ENCODE measurements at regions not wholly inside any gene's neighbourhood (a gene's known extent, or its start where the extent isn't known, plus 50 kb on each side); places are given as distances from the start of the nearest gene placed in this dataset.

- TF ChIP-seq ZNF462 (CRISPR knock-in tag; IDR thresholded peaks at IDR 0.05) = no peak
- no peak for TF ChIP-seq STAT1 (IDR thresholded peaks at IDR 0.05; ENCODE audit: unreplicated experiment)
- TF ChIP-seq POLR2AphosphoS5 (IDR thresholded peaks at IDR 0.05; ENCODE audit: low read depth) = no peak
- no peak for TF ChIP-seq CREB1 (CRISPR knock-in tag; IDR thresholded peaks at IDR 0.05; ENCODE audit: low read depth)
- TF ChIP-seq, protein P1, sequence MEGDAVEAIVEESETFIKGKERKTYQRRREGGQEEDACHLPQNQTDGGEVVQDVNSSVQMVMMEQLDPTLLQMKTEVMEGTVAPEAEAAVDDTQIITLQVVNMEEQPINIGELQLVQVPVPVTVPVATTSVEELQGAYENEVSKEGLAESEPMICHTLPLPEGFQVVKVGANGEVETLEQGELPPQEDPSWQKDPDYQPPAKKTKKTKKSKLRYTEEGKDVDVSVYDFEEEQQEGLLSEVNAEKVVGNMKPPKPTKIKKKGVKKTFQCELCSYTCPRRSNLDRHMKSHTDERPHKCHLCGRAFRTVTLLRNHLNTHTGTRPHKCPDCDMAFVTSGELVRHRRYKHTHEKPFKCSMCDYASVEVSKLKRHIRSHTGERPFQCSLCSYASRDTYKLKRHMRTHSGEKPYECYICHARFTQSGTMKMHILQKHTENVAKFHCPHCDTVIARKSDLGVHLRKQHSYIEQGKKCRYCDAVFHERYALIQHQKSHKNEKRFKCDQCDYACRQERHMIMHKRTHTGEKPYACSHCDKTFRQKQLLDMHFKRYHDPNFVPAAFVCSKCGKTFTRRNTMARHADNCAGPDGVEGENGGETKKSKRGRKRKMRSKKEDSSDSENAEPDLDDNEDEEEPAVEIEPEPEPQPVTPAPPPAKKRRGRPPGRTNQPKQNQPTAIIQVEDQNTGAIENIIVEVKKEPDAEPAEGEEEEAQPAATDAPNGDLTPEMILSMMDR (conservative IDR thresholded peaks at IDR 0.05; ENCODE audit: low read depth in 2 of 2) = no peak
- TF ChIP-seq ZNF331 (CRISPR knock-in tag; IDR thresholded peaks at IDR 0.05; ENCODE audit: low read depth) = no peak
- no peak for TF ChIP-seq EZH2 (IDR thresholded peaks at IDR 0.05; ENCODE audit: low read depth, unreplicated experiment)
- no peak for TF ChIP-seq ZNF114 (CRISPR knock-in tag; IDR thresholded peaks at IDR 0.05)
- no peak for TF ChIP-seq JUNB (IDR thresholded peaks at IDR 0.05; ENCODE audit: unreplicated experiment)
Observed at GRCh38 chr20:55052459-55052858, 577.1 kb downstream of the DOK5 start (continued).

DNA sequence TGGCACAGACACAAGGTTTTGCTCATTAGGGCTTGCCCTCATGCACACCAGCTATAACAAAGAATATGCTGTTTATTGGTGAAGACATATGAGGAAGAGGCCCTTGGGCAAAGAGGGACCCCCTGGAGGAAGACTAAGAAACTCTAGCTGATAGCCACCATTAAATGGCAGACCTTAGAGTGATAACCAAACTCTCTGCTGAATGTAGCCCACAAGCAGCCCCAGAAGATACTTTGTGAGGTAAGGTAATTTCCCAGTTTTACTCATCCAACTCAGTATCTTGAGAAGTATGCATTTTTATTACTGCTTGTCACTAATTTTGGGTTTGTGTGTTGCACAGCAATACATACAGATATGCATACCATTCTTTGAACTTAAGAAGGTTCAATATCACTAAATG lies 563.3 kb downstream of the DOK5 start:
- Mint-ChIP-seq H3K36me3 (ENCODE audit: low read depth) (peaks cover 34% of the 10 kb centered on the region), H3K4me1 (no peaks in the 10 kb centered on the region), H3K27me3 (ENCODE audit: insufficient read depth, low read depth, poor library complexity) (peaks cover 1% of the 10 kb centered on the region), H3K27ac (no peak overlapping the region), H3K4me3 (no peak overlapping the region), H3K9me3 (peaks cover 91% of the 10 kb centered on the region)
- H4K20me1 ChIP-seq (replicated peaks; ENCODE audit: insufficient read depth) = no peaks in the 10 kb centered on the region
- ATAC-seq (no peak), DNase-seq (ENCODE audit: low spot score) (no peak)
- no peaks in the 10 kb centered on the region for H3K4me1 ChIP-seq (ENCODE audit: insufficient read depth)
- H3K27me3 ChIP-seq (ENCODE audit: insufficient read depth) = no peaks in the 10 kb centered on the region
- H3K27ac ChIP-seq (ENCODE audit: low read depth) = no peak overlapping the region
- H3K79me2 ChIP-seq (replicated peaks; ENCODE audit: insufficient read depth) = no peaks in the 10 kb centered on the region
- no peaks in the 10 kb centered on the region for H3K9me2 ChIP-seq (ENCODE audit: insufficient read depth)
- H3F3A ChIP-seq (replicated peaks; ENCODE audit: low read depth) = no peaks in the 10 kb centered on the region
- H3K4me2 ChIP-seq = no peak overlapping the region
- H3K36me3 ChIP-seq (ENCODE audit: insufficient read depth) = no peaks in the 10 kb centered on the region; the same call in 1 of the 2 replicates
- H3K4me3 ChIP-seq = no peak overlapping the region
- no peak overlapping the region for H2AFZ ChIP-seq
- TF ChIP-seq CREB1 (CRISPR knock-in tag; IDR thresholded peaks at IDR 0.05; ENCODE audit: low read depth) (no peak), ETS1 (IDR thresholded peaks at IDR 0.05) (no peak), NANOG (IDR thresholded peaks at IDR 0.05; ENCODE audit: borderline replicate concordance) (no peak), EZH2phosphoT487 (IDR thresholded peaks at IDR 0.05; ENCODE audit: unreplicated experiment) (no peak), ZNF114 (CRISPR knock-in tag; IDR thresholded peaks at IDR 0.05) (no peak), ZNF331 (CRISPR knock-in tag; IDR thresholded peaks at IDR 0.05; ENCODE audit: low read depth) (no peak)
- TF ChIP-seq, protein P2, sequence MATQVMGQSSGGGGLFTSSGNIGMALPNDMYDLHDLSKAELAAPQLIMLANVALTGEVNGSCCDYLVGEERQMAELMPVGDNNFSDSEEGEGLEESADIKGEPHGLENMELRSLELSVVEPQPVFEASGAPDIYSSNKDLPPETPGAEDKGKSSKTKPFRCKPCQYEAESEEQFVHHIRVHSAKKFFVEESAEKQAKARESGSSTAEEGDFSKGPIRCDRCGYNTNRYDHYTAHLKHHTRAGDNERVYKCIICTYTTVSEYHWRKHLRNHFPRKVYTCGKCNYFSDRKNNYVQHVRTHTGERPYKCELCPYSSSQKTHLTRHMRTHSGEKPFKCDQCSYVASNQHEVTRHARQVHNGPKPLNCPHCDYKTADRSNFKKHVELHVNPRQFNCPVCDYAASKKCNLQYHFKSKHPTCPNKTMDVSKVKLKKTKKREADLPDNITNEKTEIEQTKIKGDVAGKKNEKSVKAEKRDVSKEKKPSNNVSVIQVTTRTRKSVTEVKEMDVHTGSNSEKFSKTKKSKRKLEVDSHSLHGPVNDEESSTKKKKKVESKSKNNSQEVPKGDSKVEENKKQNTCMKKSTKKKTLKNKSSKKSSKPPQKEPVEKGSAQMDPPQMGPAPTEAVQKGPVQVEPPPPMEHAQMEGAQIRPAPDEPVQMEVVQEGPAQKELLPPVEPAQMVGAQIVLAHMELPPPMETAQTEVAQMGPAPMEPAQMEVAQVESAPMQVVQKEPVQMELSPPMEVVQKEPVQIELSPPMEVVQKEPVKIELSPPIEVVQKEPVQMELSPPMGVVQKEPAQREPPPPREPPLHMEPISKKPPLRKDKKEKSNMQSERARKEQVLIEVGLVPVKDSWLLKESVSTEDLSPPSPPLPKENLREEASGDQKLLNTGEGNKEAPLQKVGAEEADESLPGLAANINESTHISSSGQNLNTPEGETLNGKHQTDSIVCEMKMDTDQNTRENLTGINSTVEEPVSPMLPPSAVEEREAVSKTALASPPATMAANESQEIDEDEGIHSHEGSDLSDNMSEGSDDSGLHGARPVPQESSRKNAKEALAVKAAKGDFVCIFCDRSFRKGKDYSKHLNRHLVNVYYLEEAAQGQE (IDR thresholded peaks at IDR 0.05; ENCODE audit: unreplicated experiment) = no peak

Measured in GM23338 (cell line).